22Rv1 (cell line): ENCODE measurements at regions not wholly inside any gene's neighbourhood (a gene's known extent, or its start where the extent isn't known, plus 50 kb on each side); places are given as distances from the start of the nearest gene placed in this dataset.

Source experiments
- ZFX ChIP-seq: fragments of 450-650 bp; IDR thresholded peaks from 2 replicates; pipeline ENCODE4 v1.6.1; 2017; ENCODE audit warnings: antibody characterized with exemption, borderline replicate concordance
- TF ChIP-seq, protein P1 (sequence below): fragments of 450-650 bp; IDR thresholded peaks from 2 replicates; pipeline ENCODE4 v1.5.1; 2017; ENCODE audit warnings: mild to moderate bottlenecking

DNA sequence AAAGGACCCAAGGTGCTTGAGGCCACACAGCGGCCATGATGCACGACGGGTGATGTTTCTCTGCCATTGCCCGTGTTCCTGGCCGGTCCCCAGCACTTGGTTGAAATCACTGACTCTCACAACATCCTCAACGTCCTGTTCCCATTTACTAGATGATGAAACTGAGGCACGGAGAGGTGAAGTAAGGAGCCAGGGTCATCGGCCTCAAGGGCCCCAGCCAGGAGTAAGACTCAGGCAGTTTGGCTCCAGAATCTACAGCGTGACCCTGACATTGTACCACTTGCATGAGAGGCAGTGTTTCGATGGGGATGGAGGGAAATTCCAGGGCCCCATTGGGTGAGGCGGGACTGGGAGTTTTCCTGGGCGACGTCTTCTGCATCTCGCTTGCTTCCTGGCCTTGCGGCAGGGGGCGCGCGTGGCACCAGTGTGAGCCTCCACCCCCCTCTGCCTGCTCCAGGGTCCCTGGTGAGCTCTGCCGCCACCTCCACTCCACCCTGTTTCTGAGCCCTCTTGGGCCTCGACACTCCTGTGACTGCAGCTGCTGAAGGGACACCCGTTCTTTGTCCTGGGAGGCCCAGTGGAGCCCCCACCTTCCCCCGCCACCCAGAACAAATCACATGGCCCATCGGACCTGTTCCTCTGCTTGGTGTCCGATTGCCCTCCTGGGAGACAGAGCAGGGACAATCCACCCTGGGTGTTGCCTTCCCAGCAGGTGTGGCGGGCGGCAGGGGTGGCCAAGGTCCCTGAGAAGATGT is 133.0 kb upstream of the GSE1 start:
- TF ChIP-seq, protein P1, sequence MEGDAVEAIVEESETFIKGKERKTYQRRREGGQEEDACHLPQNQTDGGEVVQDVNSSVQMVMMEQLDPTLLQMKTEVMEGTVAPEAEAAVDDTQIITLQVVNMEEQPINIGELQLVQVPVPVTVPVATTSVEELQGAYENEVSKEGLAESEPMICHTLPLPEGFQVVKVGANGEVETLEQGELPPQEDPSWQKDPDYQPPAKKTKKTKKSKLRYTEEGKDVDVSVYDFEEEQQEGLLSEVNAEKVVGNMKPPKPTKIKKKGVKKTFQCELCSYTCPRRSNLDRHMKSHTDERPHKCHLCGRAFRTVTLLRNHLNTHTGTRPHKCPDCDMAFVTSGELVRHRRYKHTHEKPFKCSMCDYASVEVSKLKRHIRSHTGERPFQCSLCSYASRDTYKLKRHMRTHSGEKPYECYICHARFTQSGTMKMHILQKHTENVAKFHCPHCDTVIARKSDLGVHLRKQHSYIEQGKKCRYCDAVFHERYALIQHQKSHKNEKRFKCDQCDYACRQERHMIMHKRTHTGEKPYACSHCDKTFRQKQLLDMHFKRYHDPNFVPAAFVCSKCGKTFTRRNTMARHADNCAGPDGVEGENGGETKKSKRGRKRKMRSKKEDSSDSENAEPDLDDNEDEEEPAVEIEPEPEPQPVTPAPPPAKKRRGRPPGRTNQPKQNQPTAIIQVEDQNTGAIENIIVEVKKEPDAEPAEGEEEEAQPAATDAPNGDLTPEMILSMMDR = peak; percentile 73
- TF ChIP-seq ZFX = no peak
